H1 (cell line): ENCODE measurements at regions not wholly inside any gene's neighbourhood (a gene's known extent, or its start where the extent isn't known, plus 50 kb on each side); places are given as distances from the start of the nearest gene placed in this dataset.

Experiments
- CTCF ChIA-PET: fragments of 300-600 bp; sonication (Branson Sonifier 250); formaldehyde crosslinking; loops from one replicate; lab custom pipeline; 2021; ENCODE audit not compliant: partially characterized antibody; lab: Charles Lee
- POLR2A ChIA-PET: fragments of 300-600 bp; sonication (Branson Sonifier 250); formaldehyde crosslinking; loops from one replicate; lab custom pipeline; 2021; ENCODE audit warnings: inconsistent platforms; ENCODE audit not compliant: partially characterized antibody; lab: Charles Lee
- DNase-seq, 2 experiments: peaks; one replicate each; pipeline versions ENCODE4 v3.0.0 to v3.0.0-alpha.2; 2010 to 2022; ENCODE audit warnings: low spot score in 2 of 2, low read depth in 1 of 2, mixed read lengths in 1 of 2
- FAIRE-seq: peaks from 2 replicates; lab custom pipeline; 2011; peaks lifted over from hg19 to GRCh38; lab: Jason Lieb, UNC
- H2AFZ ChIP-seq: 2 replicates; pipeline ENCODE4 v1.8.1; 2012; ENCODE audit warnings: low read length, inconsistent platforms
- H2AK5ac ChIP-seq: 2 replicates; pipeline ENCODE4 v1.6.1; 2013; ENCODE audit warnings: low read depth, low read length
- H2BK120ac ChIP-seq: replicated peaks from 2 replicates; pipeline ENCODE3; 2013; ENCODE audit warnings: low read depth, low read length, inconsistent platforms
- H2BK12ac ChIP-seq: 2 replicates; pipeline ENCODE4 v1.6.1; 2013; ENCODE audit warnings: low read depth, low read length
- H2BK15ac ChIP-seq: 2 replicates; pipeline ENCODE4 v1.6.1; 2013; ENCODE audit warnings: low read length
- H2BK20ac ChIP-seq: 2 replicates; pipeline ENCODE4 v1.6.1; 2013; ENCODE audit warnings: low read length
- H2BK5ac ChIP-seq: 2 replicates; pipeline ENCODE4 v1.6.1; 2013; ENCODE audit warnings: low read depth, low read length
- H3K14ac ChIP-seq: 2 replicates; pipeline ENCODE4 v1.6.1; 2013; ENCODE audit warnings: inconsistent platforms; ENCODE audit not compliant: insufficient read length
- H3K18ac ChIP-seq: 2 replicates; pipeline ENCODE4 v1.6.1; 2013; ENCODE audit warnings: low read length; ENCODE audit errors: extremely low read depth
- H3K23ac ChIP-seq: 2 replicates; pipeline ENCODE4 v1.6.1; 2013; ENCODE audit warnings: inconsistent platforms; ENCODE audit not compliant: insufficient read length
- H3K23me2 ChIP-seq: 2 replicates; pipeline ENCODE4 v1.6.1; 2013; ENCODE audit warnings: low read depth, low read length
- H3K27ac ChIP-seq: 2 replicates; pipeline ENCODE4 v1.6.1; 2011; ENCODE audit warnings: low read depth, low read length, inconsistent platforms
- H3K27me3 ChIP-seq, 4 experiments: replicated peaks in 1 of 4; 1 replicate in 1 of 4; 2 replicates in 3 of 4; pipeline versions ENCODE4 v1.6.1 to v1.8.1; 2011 to 2013; ENCODE audit warnings: low read length in 3 of 4, mild to moderate bottlenecking in 3 of 4, inconsistent platforms in 2 of 4, mixed read lengths in 2 of 4, moderate library complexity in 1 of 4; ENCODE audit not compliant: control insufficient read depth in 3 of 4, insufficient read depth in 3 of 4; ENCODE audit errors: extremely low read depth in 1 of 4
- H3K36me3 ChIP-seq, 4 experiments: 2 replicates each; pipeline versions ENCODE4 v1.6.1 to v1.8.1; 2011 to 2013; ENCODE audit warnings: mild to moderate bottlenecking in 4 of 4, low read length in 3 of 4, moderate library complexity in 2 of 4, control low read depth in 1 of 4, inconsistent platforms in 1 of 4; ENCODE audit not compliant: insufficient read depth in 4 of 4, control insufficient read depth in 2 of 4
- H3K4ac ChIP-seq: replicated peaks from 2 replicates; pipeline ENCODE3; 2013; ENCODE audit warnings: low read length, low read depth, mixed read lengths, inconsistent platforms; ENCODE audit not compliant: insufficient read length
- H3K4me1 ChIP-seq, 4 experiments: replicated peaks in 1 of 4; 1 replicate in 1 of 4; 2 replicates in 3 of 4; pipeline versions ENCODE4 v1.6.1 to v1.8.1; 2011 to 2013; ENCODE audit warnings: low read length in 3 of 4, inconsistent platforms in 2 of 4, mixed read lengths in 1 of 4; ENCODE audit not compliant: insufficient read depth in 4 of 4, control insufficient read depth in 3 of 4
- H3K4me2 ChIP-seq, 2 experiments: 2 replicates each; pipeline versions ENCODE4 v1.6.1 to v1.8.1; 2011 to 2013; ENCODE audit warnings: low read depth in 2 of 2, low read length in 2 of 2, control low read depth in 1 of 2, inconsistent platforms in 1 of 2, mild to moderate bottlenecking in 1 of 2; ENCODE audit not compliant: insufficient read depth in 1 of 2
- H3K4me3 ChIP-seq, 4 experiments: fragments of 200-600, 300-600 bp in 1 of 4; sonication (generic), shearing (Covaris generic), sonication (Bioruptor Twin) in 1 of 4; 2 replicates each; pipeline versions ENCODE4 v1.5.1 to v1.8.1; 2011 to 2016; ENCODE audit warnings: low read length in 4 of 4, low read depth in 3 of 4, control low read depth in 2 of 4, inconsistent platforms in 2 of 4, mild to moderate bottlenecking in 2 of 4, mixed read lengths in 1 of 4, moderate library complexity in 1 of 4; ENCODE audit not compliant: insufficient read depth in 2 of 4; ENCODE audit errors: extremely low read depth in 1 of 4
- H3K56ac ChIP-seq: replicated peaks from 2 replicates; pipeline ENCODE3; 2013; ENCODE audit warnings: low read depth, mild to moderate bottlenecking, mixed read lengths, low read length, inconsistent platforms; ENCODE audit not compliant: insufficient read length
- H3K79me1 ChIP-seq: 2 replicates; pipeline ENCODE4 v1.6.1; 2013; ENCODE audit warnings: low read depth, low read length, control low read depth
- H3K79me2 ChIP-seq, 2 experiments: 2 replicates each; pipeline versions ENCODE4 v1.6.1 to v1.8.1; 2012 to 2013; ENCODE audit warnings: low read length in 2 of 2, mild to moderate bottlenecking in 2 of 2, inconsistent platforms in 1 of 2; ENCODE audit not compliant: insufficient read depth in 2 of 2, control insufficient read depth in 1 of 2
- H3K9ac ChIP-seq, 4 experiments: replicated peaks in 1 of 4; 1 replicate in 1 of 4; 2 replicates in 3 of 4; pipeline versions ENCODE4 v1.6.1 to v1.8.1; 2011 to 2013; ENCODE audit warnings: low read depth in 3 of 4, low read length in 3 of 4, control low read depth in 2 of 4, mild to moderate bottlenecking in 2 of 4, moderate library complexity in 2 of 4, inconsistent platforms in 1 of 4; ENCODE audit errors: extremely low read depth in 1 of 4
- H3K9me3 ChIP-seq, 2 experiments: 2 replicates each; pipeline versions ENCODE4 v1.6.1 to v1.8.1; 2012 to 2013; ENCODE audit warnings: mild to moderate bottlenecking in 2 of 2, moderate library complexity in 2 of 2, control low read depth in 1 of 2, inconsistent platforms in 1 of 2, low read depth in 1 of 2, low read length in 1 of 2, mixed read lengths in 1 of 2; ENCODE audit not compliant: insufficient read depth in 2 of 2
- H4K20me1 ChIP-seq, 2 experiments: replicated peaks in 1 of 2; 2 replicates each; pipeline versions ENCODE3 to v1.8.1; 2011 to 2013; ENCODE audit warnings: inconsistent platforms in 2 of 2, low read length in 2 of 2, mild to moderate bottlenecking in 1 of 2; ENCODE audit not compliant: insufficient read depth in 2 of 2, control insufficient read depth in 1 of 2
- H4K5ac ChIP-seq: 2 replicates; pipeline ENCODE4 v1.6.1; 2013; ENCODE audit warnings: low read length, low read depth, mixed read lengths, inconsistent platforms; ENCODE audit not compliant: insufficient read length
- H4K8ac ChIP-seq: 2 replicates; pipeline ENCODE4 v1.8.0; 2013; ENCODE audit warnings: mild to moderate bottlenecking, moderate library complexity, low read length, inconsistent platforms; ENCODE audit not compliant: insufficient read depth; ENCODE audit errors: extremely low read depth
- H4K91ac ChIP-seq: replicated peaks from 2 replicates; pipeline ENCODE3; 2013; ENCODE audit warnings: low read length, mixed read lengths, inconsistent platforms; ENCODE audit not compliant: insufficient read length
- ATF3 ChIP-seq: IDR thresholded peaks from 2 replicates; pipeline ENCODE4 v1.6.1; 2011; ENCODE audit warnings: low read depth, mild to moderate bottlenecking, low read length; ENCODE audit not compliant: insufficient read depth
- CBX5 ChIP-seq: fragments of 300-800, 300-1000 bp; sonication (generic); IDR thresholded peaks from 2 replicates; pipeline ENCODE4 v1.7.1; 2016; ENCODE audit warnings: antibody characterized with exemption, low read length, low read depth
- CREB1 ChIP-seq: IDR thresholded peaks from 2 replicates; pipeline ENCODE4 v1.6.1; 2012; ENCODE audit warnings: inconsistent platforms
- FOSL1 ChIP-seq: IDR thresholded peaks from 2 replicates; pipeline ENCODE4 v1.6.1; 2011; ENCODE audit warnings: mild to moderate bottlenecking, low read depth, low read length, moderate library complexity; ENCODE audit not compliant: insufficient read depth
- GABPA ChIP-seq: IDR thresholded peaks from 2 replicates; pipeline ENCODE4 v1.6.1; 2011; ENCODE audit warnings: mild to moderate bottlenecking, low read length, moderate library complexity, borderline replicate concordance; ENCODE audit not compliant: insufficient read depth
- HDAC2 ChIP-seq, 2 experiments: fragments of 300-600 bp in 1 of 2; sonication (generic) in 1 of 2; IDR thresholded peaks; 2 replicates each; pipeline ENCODE4 v1.6.1; 2011 to 2012; ENCODE audit warnings: low read depth in 2 of 2, low read length in 2 of 2, mild to moderate bottlenecking in 2 of 2, moderate library complexity in 2 of 2, borderline replicate concordance in 1 of 2, inconsistent platforms in 1 of 2
- JUND ChIP-seq: IDR thresholded peaks from 2 replicates; pipeline ENCODE4 v1.6.1; 2011; ENCODE audit warnings: mild to moderate bottlenecking, improper control_type of control experiment, low read length
- KDM1A ChIP-seq: fragments of 200-600, 300-600 bp; sonication (generic); IDR thresholded peaks from 2 replicates; pipeline ENCODE4 v1.7.1; 2016; ENCODE audit warnings: mild to moderate bottlenecking, low read length, borderline replicate concordance
- KDM5A ChIP-seq: fragments of 200-600 bp; IDR thresholded peaks from 2 replicates; pipeline ENCODE4 v1.7.1; 2012; ENCODE audit warnings: mild to moderate bottlenecking, low read length, inconsistent platforms, mixed read lengths
- SIRT6 ChIP-seq: IDR thresholded peaks from one replicate; pipeline ENCODE4 v1.7.1; 2012; ENCODE audit warnings: low read length, inconsistent platforms
- TAF1 ChIP-seq: IDR thresholded peaks from 2 replicates; pipeline ENCODE4 v1.6.1; 2011; ENCODE audit warnings: mild to moderate bottlenecking, low read depth, low read length
- TAF7 ChIP-seq: optimal IDR thresholded peaks from 2 replicates; pipeline ENCODE3; 2011; ENCODE audit warnings: low read depth, mild to moderate bottlenecking, inconsistent platforms, low read length, moderate library complexity, borderline replicate concordance
- WGBS, 2 experiments: shearing (Covaris generic) in 1 of 2; methylation state at CpG; one replicate each; pipeline versions ENCODE4 v1.1.6 to v1.1.7; 2013 to 2015; ENCODE audit warnings: low lambda C conversion rate in 2 of 2, mixed read lengths in 2 of 2, inconsistent platforms in 1 of 2, low coverage in 1 of 2, missing lambda C conversion rate in 1 of 2; ENCODE audit not compliant: insufficient replicate concordance in 2 of 2, insufficient coverage in 1 of 2, insufficient read length in 1 of 2; ENCODE audit errors: extremely low coverage in 1 of 2, missing lambda C conversion rate in 1 of 2; 5-methylcytosine and 5-hydroxymethylcytosine counted together

DNA sequence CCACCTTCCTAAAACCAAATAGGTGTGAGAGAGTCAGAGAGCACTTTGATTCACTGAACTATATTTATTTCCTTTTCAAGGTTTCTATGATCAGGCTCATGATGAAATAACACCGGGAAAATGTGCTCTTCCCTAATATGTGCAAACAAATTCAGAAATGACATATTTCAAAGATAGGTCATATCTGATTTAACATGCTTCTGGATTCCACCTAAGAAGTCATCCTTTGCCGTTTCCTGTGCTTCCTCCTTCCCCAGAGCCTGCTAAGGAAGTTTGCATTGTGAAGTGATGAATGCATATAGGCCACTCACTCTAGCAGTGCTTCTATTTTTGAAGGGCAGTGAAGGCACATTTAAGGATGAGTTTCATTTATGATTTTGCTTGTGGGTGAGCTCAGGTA lies 327.6 kb downstream of the TDRD15 start:
- FAIRE-seq = no peak
- CTCF ChIA-PET = no interaction called here
- Histone ChIP-seq H3K9ac (no peak overlapping the region), H4K5ac (no peak overlapping the region), H3K14ac (no peak overlapping the region), H4K20me1 (no peaks in the 10 kb centered on the region), H3K23ac (no peak overlapping the region)
- no peak for TF ChIP-seq TAF1
- TF ChIP-seq CBX5 = no peak
- no peak for TF ChIP-seq FOSL1
- no peak for TF ChIP-seq GABPA
- TF ChIP-seq HDAC2 (IDR thresholded peaks at IDR 0.05; ENCODE audit: borderline replicate concordance in 1 of 2, low read depth in 2 of 2, low read length in 2 of 2) = no peak
- no peak for TF ChIP-seq SIRT6
- TF ChIP-seq KDM1A = no peak
- no peak for TF ChIP-seq ATF3
- TF ChIP-seq JUND = no peak
- TF ChIP-seq KDM5A = no peak
- no peak for TF ChIP-seq TAF7
- no peak for TF ChIP-seq CREB1
- TF ChIP-seq, all 59 proteins: peak for 0
- H2BK120ac ChIP-seq = no peak overlapping the region
- POLR2A ChIA-PET = no interaction called here
- no peak overlapping the region for H2BK20ac ChIP-seq
- no peaks in the 10 kb centered on the region; the same call in 1 of the 2 replicates for H3K79me1 ChIP-seq
- H2BK5ac ChIP-seq = no peak overlapping the region
- H3K27me3 ChIP-seq = no peaks in the 10 kb centered on the region
- H3K27ac ChIP-seq = no peak overlapping the region
- no peak overlapping the region for H2AFZ ChIP-seq
- H2BK15ac ChIP-seq = no peak overlapping the region
- WGBS, 2 experiments = 92% methylated on average over 2 of the region's 2 CpGs; no CpG with 5 or more reads in 1 of the 2 experiments
- no peak overlapping the region for H3K4me2 ChIP-seq
- no peaks in the 10 kb centered on the region; a peak in 1 of 8 replicates for H3K36me3 ChIP-seq
- no peak overlapping the region for H4K91ac ChIP-seq
- H3K56ac ChIP-seq = no peak overlapping the region
- H3K4ac ChIP-seq = no peak overlapping the region
- H3K9me3 ChIP-seq = no peaks in the 10 kb centered on the region
- H3K18ac ChIP-seq = no peak overlapping the region
- H3K23me2 ChIP-seq = no peaks in the 10 kb centered on the region
- H3K79me2 ChIP-seq = no peaks in the 10 kb centered on the region
- no peak overlapping the region for H2AK5ac ChIP-seq
- H3K4me1 ChIP-seq = peaks cover 0 to 10% (median 9%) of the 10 kb centered on the region in 4 experiments; a peak in 5 of 7 replicates
- H4K8ac ChIP-seq = no peak overlapping the region
- no peak overlapping the region for H3K4me3 ChIP-seq
- no peak for DNase-seq
- H2BK12ac ChIP-seq = no peak overlapping the region
